Sigmoid colon (tissue), 6 donors: ENCODE measurements at regions not wholly inside any gene's neighbourhood (a gene's known extent, or its start where the extent isn't known, plus 50 kb on each side); places are given as distances from the start of the nearest gene placed in this dataset.

Experiments
- DNase-seq: peaks from one replicate; pipeline ENCODE4 v3.0.0-alpha.2; 2019
- H3K27ac ChIP-seq, 4 donors: fragments of 200-600 bp; sonication (generic); one replicate each; pipeline ENCODE4 v1.5.1; 2016 to 2019; ENCODE audit warnings: mild to moderate bottlenecking in 1 of 4
- H3K27me3 ChIP-seq, 3 donors: fragments of 200-600 bp; sonication (generic); one replicate each; pipeline ENCODE4 v1.5.1; 2019; ENCODE audit warnings: mild to moderate bottlenecking in 1 of 3
- H3K36me3 ChIP-seq, 4 donors: fragments of 200-600 bp; sonication (generic); one replicate each; pipeline ENCODE4 v1.5.1; 2016 to 2019
- H3K4me1 ChIP-seq, 4 donors: fragments of 200-600 bp; sonication (generic); one replicate each; pipeline ENCODE4 v1.5.1; 2017 to 2019
- H3K4me3 ChIP-seq, 4 donors: fragments of 200-600 bp; sonication (generic); one replicate each; pipeline ENCODE4 v1.5.1; 2017 to 2019; ENCODE audit warnings: mild to moderate bottlenecking in 2 of 4, moderate library complexity in 1 of 4
- H3K9me3 ChIP-seq, 4 donors: fragments of 200-600 bp in 3 of 4; sonication (generic) in 3 of 4; one replicate each; pipeline versions ENCODE4 v1.5.1 to v1.6.1; 2013 to 2019
- CTCF ChIP-seq, 4 experiments: fragments of 450-650 bp in 3 of 4; fragments of 200-600 bp in 1 of 4; IDR thresholded peaks; one replicate each; pipeline ENCODE4 v1.5.1; 2016 to 2019; ENCODE audit warnings: antibody characterized with exemption in 4 of 4, mild to moderate bottlenecking in 3 of 4, moderate library complexity in 2 of 4
- EP300 ChIP-seq, 4 donors: sonication (generic); formaldehyde crosslinking; IDR thresholded peaks; one replicate each; pipeline ENCODE4 v1.6.1; 2017; ENCODE audit warnings: antibody characterized with exemption in 4 of 4
- POLR2A ChIP-seq, 2 donors: fragments of 450-650 bp; IDR thresholded peaks; one replicate each; pipeline ENCODE4 v1.6.1; 2016; ENCODE audit warnings: antibody characterized with exemption in 2 of 2, mild to moderate bottlenecking in 2 of 2, moderate library complexity in 2 of 2
- POLR2AphosphoS5 ChIP-seq, 4 donors: sonication (generic); formaldehyde crosslinking; IDR thresholded peaks; one replicate each; pipeline ENCODE4 v1.6.1; 2017; ENCODE audit warnings: antibody characterized with exemption in 4 of 4
- WGBS, 2 donors: extraction: QIAGEN DNeasy Blood & Tissue Kit; methylation state at CpG; one replicate each; pipeline ENCODE4 v1.1.7; 2013; 5-methylcytosine and 5-hydroxymethylcytosine counted together
- intact Hi-C: fragments of 100-400 bp; cut with DNase I; formaldehyde crosslinking; loops from one replicate; pipeline ENCODE4 v1.15.1; 2023
- donor health status: healthy with polysubstance abuse.
- donor health status: healthy.

DNA sequence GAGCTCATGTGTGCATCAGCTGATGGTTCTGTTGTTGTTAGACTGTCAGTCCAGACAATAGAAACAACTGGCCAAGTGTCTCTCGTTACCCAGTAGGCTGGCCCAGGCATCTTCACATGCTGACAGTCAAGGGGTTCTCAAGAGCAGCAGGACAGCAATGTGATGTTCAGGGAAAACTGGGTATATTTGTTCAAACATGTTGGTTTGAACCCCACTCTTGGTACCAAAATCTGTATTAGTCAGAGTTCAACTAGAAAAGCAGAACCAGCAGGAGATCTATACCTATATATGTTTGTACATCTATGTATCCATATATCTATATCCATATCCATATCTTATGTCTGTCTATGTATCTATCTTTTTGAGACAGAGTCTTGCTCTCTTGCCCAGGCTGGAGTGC is 108.1 kb downstream of the LRRC70 start:
- no peak for DNase-seq
- no peak overlapping the region for H3K27ac ChIP-seq
- H3K27me3 ChIP-seq: peaks cover 0 to 11% (median 0%) of the 10 kb centered on the region in 3 donors
- peaks cover 0 to 9% (median 3%) of the 10 kb centered on the region in 4 donors for H3K4me1 ChIP-seq
- no peak overlapping the region for H3K4me3 ChIP-seq
- 75 to 84% methylated on average over 1 of the region's 1 CpG for WGBS, 2 donors
- intact Hi-C loops: no loop called here
- no peak for TF ChIP-seq POLR2A (IDR thresholded peaks at IDR 0.05)
- TF ChIP-seq EP300 (IDR thresholded peaks at IDR 0.05): no peak
- TF ChIP-seq CTCF (IDR thresholded peaks at IDR 0.05): no peak
- no peak for TF ChIP-seq POLR2AphosphoS5 (IDR thresholded peaks at IDR 0.05)
- no peaks in the 10 kb centered on the region for H3K9me3 ChIP-seq
- no peaks in the 10 kb centered on the region for H3K36me3 ChIP-seq

- Histone ChIP-seq H3K27ac (no peak overlapping the region), H3K9me3 (peaks cover 0 to 3% (median 0%) of the 10 kb centered on the region in 4 donors), H3K4me1 (peaks cover 0 to 7% (median 2%) of the 10 kb centered on the region in 4 donors), H3K4me3 (no peak overlapping the region), H3K36me3 (no peaks in the 10 kb centered on the region), H3K27me3 (no peaks in the 10 kb centered on the region)
- intact Hi-C loops: no loop called here
- TF ChIP-seq POLR2AphosphoS5 (IDR thresholded peaks at IDR 0.05): no peak
- TF ChIP-seq POLR2A (IDR thresholded peaks at IDR 0.05): no peak
- TF ChIP-seq EP300 (IDR thresholded peaks at IDR 0.05): no peak
- no peak for TF ChIP-seq CTCF (IDR thresholded peaks at IDR 0.05)
- no peak for DNase-seq
Observed at GRCh38 chr5:62685221-62685620, 106.6 kb downstream of the LRRC70 start.

GRCh38 chr5:62684310-62684709 is 105.7 kb downstream of the LRRC70 start:
- Histone ChIP-seq H3K4me1 (no peaks in the 10 kb centered on the region), H3K27me3 (no peaks in the 10 kb centered on the region), H3K36me3 (no peaks in the 10 kb centered on the region), H3K4me3 (no peak overlapping the region), H3K27ac (no peak overlapping the region), H3K9me3 (peaks cover 0 to 6% (median 0%) of the 10 kb centered on the region in 4 donors)
- no peak for DNase-seq
- WGBS, 2 donors: 88 to 89% methylated on average over 1 of the region's 1 CpG
- TF ChIP-seq CTCF (IDR thresholded peaks at IDR 0.05) (no peak), POLR2AphosphoS5 (IDR thresholded peaks at IDR 0.05) (no peak), POLR2A (IDR thresholded peaks at IDR 0.05) (no peak), EP300 (IDR thresholded peaks at IDR 0.05) (no peak)
- intact Hi-C loops: no loop called here

GRCh38 chr5:62682059-62682458 is 103.4 kb downstream of the LRRC70 start:
- no peak for TF ChIP-seq POLR2A (IDR thresholded peaks at IDR 0.05)
- TF ChIP-seq POLR2AphosphoS5 (IDR thresholded peaks at IDR 0.05): no peak
- no peak for TF ChIP-seq EP300 (IDR thresholded peaks at IDR 0.05)
- TF ChIP-seq CTCF (IDR thresholded peaks at IDR 0.05): no peak
- no peak overlapping the region for H3K4me3 ChIP-seq
- intact Hi-C loops: no loop called here
- no peak for DNase-seq
- 82 to 89% methylated on average over 2 of the region's 2 CpGs for WGBS, 2 donors
- no peaks in the 10 kb centered on the region for H3K36me3 ChIP-seq
- no peaks in the 10 kb centered on the region for H3K27me3 ChIP-seq
- H3K9me3 ChIP-seq: peaks cover 0 to 6% (median 5%) of the 10 kb centered on the region in 4 donors
- no peaks in the 10 kb centered on the region for H3K4me1 ChIP-seq
- H3K27ac ChIP-seq: no peak overlapping the region

DNA sequence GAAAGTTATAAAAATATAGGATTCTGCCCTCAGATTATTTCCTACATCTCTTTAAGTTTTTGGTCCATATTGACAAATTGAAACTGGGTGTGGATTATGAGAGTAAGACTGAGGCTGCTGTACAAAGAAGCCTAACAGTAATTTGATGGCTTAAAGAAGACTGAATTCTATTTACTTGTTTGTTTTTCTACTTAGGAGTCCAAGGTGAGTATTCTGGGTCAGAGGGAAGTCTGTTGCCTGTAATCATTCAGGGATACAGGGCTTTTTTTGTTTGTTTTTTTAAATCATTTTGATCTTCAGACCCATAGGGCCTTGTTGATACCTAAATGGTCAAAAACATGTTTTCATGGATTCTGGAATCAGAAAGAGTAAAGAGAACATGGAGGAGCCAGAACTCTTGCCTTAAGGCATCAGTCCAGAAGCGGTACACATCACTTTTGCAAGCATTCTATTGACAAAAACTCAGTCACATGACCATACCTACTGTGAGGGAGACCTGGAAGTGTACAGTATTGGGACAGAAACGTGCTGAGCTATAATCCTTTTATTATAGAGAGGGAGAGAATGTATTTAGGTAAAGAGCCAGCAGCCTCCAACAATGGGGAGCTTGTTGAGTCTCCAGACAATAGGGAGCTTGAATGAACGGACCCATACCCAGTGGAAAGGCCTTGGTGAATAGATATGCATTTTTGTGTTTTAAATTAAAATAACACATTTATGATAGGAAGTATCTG is 102.7 kb downstream of the LRRC70 start:
- no peak overlapping the region for H3K27ac ChIP-seq
- H3K36me3 ChIP-seq: no peaks in the 10 kb centered on the region
- DNase-seq: no peak
- H3K9me3 ChIP-seq: peaks cover 2 to 6% (median 5%) of the 10 kb centered on the region in 4 donors
- 59 to 75% methylated on average over 3 of the region's 3 CpGs for WGBS, 2 donors
- no peaks in the 10 kb centered on the region for H3K4me1 ChIP-seq
- no peaks in the 10 kb centered on the region for H3K27me3 ChIP-seq
- TF ChIP-seq CTCF (IDR thresholded peaks at IDR 0.05): no peak
- no peak for TF ChIP-seq POLR2A (IDR thresholded peaks at IDR 0.05)
- no peak for TF ChIP-seq POLR2AphosphoS5 (IDR thresholded peaks at IDR 0.05)
- TF ChIP-seq EP300 (IDR thresholded peaks at IDR 0.05): no peak
- H3K4me3 ChIP-seq: no peak overlapping the region
- intact Hi-C loops: no loop called here
